ENCODE measurements at regions not wholly inside any gene's neighbourhood (a gene's known extent, or its start where the extent isn't known, plus 50 kb on each side); places are given as distances from the start of the nearest gene placed in this dataset.

DNA sequence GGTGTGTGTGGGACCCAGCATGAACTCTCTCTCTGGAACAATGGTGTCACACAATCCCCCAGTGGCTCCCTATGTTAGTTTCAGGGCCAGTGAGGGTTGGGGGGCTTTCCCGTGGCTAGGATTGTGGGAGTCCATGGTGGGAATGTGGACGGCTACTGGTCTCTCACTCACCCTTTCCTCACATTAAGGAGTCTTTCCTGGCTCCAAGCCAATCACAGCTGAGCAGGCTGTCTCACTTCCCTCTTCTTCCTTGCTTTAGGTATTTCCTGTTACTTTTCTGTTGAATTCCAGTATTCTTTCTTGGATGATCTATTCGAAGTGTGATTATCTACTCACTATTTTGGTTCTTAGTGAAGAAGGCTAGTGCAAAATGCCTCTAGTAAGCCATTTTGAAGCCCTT, 324.4 kb upstream of the MPDZ start:
- no peaks in the 10 kb centered on the region for H3K27me3 ChIP-seq (ENCODE audit: control insufficient read depth in 2 of 2, insufficient read depth in 2 of 2, low read length in 2 of 2)
- DNase-seq (ENCODE audit: extremely low read depth in 1 of 4, low spot score in 3 of 4) (no peak), ATAC-seq (no peak), FAIRE-seq (no peak)
- H3K4me3 ChIP-seq = no peak overlapping the region
- 0% methylated on average over 3 of the region's 3 CpGs for WGBS (ENCODE audit: insufficient coverage, low coverage, missing lambda C conversion rate)
- intact Hi-C loops (cut with micrococcal nuclease) = no loop called here
- peak; percentile 24 for TF ChIP-seq NFIC (IDR thresholded peaks at IDR 0.05)
- TF ChIP-seq, protein P1, sequence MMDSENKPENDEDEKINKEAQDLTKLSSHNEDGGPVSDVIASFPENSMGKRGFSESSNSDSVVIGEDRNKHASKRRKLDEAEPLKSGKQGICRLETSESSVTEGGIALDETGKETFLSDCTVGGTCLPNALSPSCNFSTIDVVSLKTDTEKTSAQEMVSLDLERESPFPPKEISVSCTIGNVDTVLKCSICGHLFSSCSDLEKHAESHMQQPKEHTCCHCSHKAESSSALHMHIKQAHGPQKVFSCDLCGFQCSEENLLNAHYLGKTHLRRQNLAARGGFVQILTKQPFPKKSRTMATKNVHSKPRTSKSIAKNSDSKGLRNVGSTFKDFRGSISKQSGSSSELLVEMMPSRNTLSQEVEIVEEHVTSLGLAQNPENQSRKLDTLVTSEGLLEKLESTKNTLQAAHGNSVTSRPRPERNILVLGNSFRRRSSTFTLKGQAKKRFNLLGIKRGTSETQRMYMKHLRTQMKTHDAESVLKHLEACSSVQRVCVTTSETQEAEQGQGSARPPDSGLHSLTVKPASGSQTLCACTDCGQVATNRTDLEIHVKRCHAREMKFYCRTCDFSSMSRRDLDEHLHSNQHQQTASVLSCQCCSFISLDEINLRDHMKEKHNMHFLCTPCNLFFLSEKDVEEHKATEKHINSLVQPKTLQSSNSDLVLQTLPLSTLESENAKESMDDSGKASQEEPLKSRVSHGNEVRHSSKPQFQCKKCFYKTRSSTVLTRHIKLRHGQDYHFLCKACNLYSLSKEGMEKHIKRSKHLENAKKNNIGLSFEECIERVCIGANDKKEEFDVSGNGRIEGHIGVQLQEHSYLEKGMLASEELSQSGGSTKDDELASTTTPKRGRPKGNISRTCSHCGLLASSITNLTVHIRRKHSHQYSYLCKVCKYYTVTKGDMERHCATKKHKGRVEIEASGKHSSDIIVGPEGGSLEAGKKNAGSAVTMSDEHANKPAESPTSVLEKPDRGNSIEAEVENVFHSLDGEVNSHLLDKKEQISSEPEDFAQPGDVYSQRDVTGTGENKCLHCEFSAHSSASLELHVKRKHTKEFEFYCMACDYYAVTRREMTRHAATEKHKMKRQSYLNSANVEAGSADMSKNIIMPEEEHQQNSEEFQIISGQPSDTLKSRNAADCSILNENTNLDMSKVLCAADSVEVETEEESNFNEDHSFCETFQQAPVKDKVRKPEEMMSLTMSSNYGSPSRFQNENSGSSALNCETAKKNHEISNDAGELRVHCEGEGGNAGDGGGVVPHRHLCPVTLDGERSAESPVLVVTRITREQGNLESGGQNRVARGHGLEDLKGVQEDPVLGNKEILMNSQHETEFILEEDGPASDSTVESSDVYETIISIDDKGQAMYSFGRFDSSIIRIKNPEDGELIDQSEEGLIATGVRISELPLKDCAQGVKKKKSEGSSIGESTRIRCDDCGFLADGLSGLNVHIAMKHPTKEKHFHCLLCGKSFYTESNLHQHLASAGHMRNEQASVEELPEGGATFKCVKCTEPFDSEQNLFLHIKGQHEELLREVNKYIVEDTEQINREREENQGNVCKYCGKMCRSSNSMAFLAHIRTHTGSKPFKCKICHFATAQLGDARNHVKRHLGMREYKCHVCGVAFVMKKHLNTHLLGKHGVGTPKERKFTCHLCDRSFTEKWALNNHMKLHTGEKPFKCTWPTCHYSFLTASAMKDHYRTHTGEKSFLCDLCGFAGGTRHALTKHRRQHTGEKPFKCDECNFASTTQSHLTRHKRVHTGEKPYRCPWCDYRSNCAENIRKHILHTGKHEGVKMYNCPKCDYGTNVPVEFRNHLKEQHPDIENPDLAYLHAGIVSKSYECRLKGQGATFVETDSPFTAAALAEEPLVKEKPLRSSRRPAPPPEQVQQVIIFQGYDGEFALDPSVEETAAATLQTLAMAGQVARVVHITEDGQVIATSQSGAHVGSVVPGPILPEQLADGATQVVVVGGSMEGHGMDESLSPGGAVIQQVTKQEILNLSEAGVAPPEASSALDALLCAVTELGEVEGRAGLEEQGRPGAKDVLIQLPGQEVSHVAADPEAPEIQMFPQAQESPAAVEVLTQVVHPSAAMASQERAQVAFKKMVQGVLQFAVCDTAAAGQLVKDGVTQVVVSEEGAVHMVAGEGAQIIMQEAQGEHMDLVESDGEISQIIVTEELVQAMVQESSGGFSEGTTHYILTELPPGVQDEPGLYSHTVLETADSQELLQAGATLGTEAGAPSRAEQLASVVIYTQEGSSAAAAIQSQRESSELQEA (IDR thresholded peaks at IDR 0.05; ENCODE audit: low read depth) = no peak
- no peaks in the 10 kb centered on the region for H3K9me3 ChIP-seq (replicated peaks; ENCODE audit: control insufficient read depth, insufficient read depth, low read depth, low read length)
- no peak overlapping the region for H2AFZ ChIP-seq (ENCODE audit: low read depth, low read length)
- no peaks in the 10 kb centered on the region for H3K4me1 ChIP-seq (replicated peaks in 1 of 2; ENCODE audit: control insufficient read depth in 2 of 2, insufficient read depth in 2 of 2, low read length in 2 of 2)
- H4K20me1 ChIP-seq (replicated peaks; ENCODE audit: control insufficient read depth, insufficient read depth, low read length) = no peaks in the 10 kb centered on the region
- H3K27ac ChIP-seq (ENCODE audit: extremely low read depth, low read depth, low read length) = no peak overlapping the region
- in situ Hi-C loops (cut with MboI) = no loop called here
- no peaks in the 10 kb centered on the region for H3K9me1 ChIP-seq (ENCODE audit: control insufficient read depth, insufficient read depth, low read length)
- no peaks in the 10 kb centered on the region for H3K79me2 ChIP-seq (ENCODE audit: control insufficient read depth, insufficient read depth, low read length)
- BruUV-seq (replicated peaks) = no TSS peak
- CTCF ChIA-PET (ENCODE audit: low intra/inter-chr PET ratio) = no interaction called here
- POLR2A ChIA-PET = no interaction called here
- H3K36me3 ChIP-seq (ENCODE audit: control insufficient read depth, insufficient read depth, low read length) = no peaks in the 10 kb centered on the region
- H3K9ac ChIP-seq (ENCODE audit: insufficient read depth in 1 of 2, low read depth in 2 of 2, low read length in 2 of 2) = no peak overlapping the region
- H3K4me2 ChIP-seq (ENCODE audit: insufficient read depth, low read length) = no peak overlapping the region

All from K562 (cell line).